Activated CD4-positive, alpha-beta T cell treated with anti-CD3 and anti-CD28 coated beads, Interleukin-2, Interleukin-6, amounts not matched to agents 100 ng/mL and 50 ng/mL, durations not matched to agents 16 hours and 8 hours (primary cell): ENCODE measurements at regions not wholly inside any gene's neighbourhood (a gene's known extent, or its start where the extent isn't known, plus 50 kb on each side); places are given as distances from the start of the nearest gene placed in this dataset.

Source experiments
- DNase-seq: peaks from one replicate; pipeline ENCODE4 v3.0.0-alpha.2; 2020

DNA sequence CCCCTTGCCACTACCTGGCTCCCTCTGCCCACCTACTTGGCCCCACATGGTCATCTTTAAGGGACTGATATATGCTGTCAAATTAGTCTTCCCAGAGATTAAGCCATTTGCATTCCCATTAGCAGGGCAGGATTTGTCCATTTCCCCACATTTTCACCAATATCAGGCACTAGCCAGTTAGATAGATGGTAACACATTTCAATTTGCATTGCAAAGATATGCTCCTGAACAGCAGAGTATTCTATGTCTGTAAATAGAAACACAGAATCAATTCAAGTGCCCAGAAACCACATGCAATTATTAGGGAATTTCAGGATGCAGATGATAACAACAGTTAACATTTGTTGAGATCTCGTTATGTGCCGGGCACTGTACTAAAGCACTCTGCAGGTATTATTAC, 92.6 kb upstream of the IL12B start:
- no peak for DNase-seq

DNA sequence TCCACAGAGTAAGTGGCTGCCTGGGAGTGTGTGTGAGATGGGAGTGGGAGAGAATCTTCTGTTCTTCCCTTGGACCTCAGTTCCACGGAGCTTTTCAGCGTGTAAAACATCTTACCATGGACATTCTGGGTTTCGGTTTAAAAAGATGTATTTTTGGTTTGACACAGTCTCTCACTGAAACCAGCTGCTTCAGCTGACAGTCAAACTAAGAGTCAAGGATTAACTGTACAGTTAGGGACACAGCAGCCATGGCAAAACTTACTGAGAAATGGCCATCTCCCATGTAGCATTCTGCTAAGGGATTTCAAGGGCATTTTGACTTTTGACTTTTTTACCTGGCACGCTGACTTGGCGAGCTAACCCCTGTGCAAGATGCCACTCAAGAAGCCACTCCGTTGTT, 93.8 kb upstream of the IL12B start:
- DNase-seq, result peak; percentile 19

DNA sequence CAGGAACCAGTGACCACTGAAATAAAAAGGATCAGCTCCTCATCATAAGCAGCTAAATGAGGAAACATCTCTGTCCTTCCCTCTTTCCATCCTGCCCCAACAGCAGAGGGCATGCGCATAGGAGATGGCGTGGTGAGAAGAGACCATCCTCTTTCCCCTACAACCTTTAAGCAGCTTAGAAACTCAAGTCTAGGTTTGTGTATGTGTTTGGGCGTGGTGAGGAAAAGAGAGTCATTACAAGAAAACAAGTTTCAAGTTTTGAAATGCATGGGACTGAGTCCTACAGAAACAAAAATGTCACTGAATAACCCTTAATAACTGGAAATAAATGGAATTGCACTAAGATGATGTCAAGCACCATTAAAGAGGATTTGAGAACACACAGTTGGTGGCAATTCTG, 96.4 kb upstream of the IL12B start:
- peak; percentile 52 for DNase-seq

DNA sequence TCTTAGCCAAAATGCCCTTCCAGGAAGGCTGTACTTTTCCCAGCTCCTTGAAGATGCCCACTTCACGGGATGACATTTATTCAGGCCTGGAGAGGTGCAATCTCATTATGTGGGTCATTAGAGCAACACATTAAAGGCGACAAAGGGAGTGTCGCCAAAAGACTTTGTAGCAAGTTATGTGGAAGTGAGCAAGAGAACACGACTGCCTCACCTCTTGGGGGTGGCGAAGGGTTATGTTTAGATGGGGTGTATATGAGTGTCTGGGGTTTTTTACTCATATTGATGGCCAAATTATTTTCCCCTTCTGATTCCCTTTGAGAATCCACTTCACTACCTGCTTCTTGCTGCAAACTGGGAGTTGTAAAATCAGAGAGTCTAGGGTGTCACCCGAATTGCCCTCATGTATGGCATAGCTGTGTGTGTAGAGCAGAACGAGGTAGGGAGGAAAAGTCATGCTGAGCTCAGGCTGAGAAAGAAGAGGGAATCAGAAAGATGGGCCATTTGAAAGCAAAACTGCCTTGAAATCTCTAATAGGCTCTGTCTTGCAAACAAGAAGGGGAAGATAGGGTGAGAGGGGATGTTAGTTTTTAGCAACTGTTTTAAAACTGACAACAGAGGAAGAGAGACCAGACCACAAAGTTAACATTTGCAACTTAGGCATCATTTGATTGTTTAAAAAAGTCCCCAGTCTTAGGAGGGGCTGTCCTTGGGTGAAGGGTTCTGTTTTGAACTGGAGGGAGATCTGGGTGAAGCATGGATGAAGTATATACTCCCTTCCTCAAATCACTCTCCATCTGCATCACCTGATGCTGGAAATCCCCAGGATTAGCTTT, 97.1 kb upstream of the IL12B start:
- DNase-seq, result peak; percentile 27

DNA sequence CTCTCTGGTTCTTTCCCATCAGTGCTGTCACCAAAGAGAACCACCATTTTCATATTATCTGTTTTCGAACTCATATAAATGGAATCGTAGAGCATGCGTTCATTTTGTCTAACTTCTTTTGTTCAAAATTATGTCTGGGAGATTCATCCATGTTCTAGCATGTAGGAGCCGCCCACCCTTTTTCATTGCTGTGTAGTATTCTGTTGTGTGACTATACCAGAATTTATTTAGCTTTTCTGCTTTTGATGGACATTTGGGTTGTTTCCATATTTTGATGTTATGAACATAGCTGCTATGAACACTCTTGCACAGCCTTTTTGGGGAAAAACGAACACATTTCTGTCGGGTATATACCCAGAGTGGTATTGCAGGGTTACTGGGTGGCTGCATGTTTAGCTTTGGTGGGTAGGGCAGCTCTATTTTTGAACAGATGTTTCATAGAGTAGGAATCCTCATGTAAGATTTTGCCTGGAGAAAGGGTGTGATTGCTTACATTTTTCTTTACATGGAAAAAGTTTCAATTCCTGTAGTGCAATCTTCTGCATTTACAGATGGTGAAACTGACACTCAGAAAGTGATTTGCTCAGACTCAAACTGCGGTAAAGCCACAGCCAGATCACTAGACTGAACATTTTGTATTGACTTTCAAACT, 100.2 kb upstream of the IL12B start:
- DNase-seq, result no peak

GRCh38 chr5:159435855-159436254, 105.6 kb upstream of the IL12B start:
- DNase-seq, result no peak

DNA sequence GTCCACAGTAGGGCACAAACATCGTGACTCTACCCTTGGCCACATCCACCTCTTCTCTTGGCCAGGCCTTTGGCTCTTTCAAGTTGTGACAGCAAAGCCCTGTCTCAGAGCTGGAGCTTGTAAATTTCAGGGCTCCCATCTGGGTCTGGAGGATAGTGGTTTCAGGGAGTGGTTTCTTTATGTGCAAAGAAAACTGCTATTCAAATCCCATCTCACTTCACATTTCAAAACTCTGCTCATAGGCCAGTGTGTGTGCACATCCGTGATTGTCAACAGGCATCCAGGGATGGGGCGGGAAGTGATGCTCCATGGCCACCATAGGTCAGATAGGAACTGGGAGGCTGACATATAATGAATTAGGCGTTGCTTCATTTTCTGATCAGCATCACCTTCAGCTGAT, 107.8 kb upstream of the IL12B start:
- DNase-seq, result no peak

DNA sequence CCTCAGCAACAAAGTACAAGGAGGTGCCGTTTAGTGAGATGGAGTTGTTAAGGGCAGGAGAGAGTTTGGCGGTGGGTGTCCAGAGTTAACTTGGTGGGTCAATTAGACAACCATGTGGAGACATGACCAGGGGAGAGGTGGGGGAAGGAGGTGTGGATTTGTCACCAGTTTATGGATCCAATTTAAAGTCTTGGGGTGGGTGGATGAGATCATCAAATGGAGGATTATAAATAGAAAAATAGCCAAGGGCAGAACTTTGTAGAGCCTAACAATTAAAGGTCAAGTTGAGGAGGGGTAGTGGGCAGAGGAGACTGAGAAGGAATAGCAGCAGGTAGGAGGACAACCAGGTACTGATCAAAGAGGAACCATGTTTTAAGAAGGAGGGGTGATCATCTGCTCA, 108.7 kb upstream of the IL12B start:
- no peak for DNase-seq

DNA sequence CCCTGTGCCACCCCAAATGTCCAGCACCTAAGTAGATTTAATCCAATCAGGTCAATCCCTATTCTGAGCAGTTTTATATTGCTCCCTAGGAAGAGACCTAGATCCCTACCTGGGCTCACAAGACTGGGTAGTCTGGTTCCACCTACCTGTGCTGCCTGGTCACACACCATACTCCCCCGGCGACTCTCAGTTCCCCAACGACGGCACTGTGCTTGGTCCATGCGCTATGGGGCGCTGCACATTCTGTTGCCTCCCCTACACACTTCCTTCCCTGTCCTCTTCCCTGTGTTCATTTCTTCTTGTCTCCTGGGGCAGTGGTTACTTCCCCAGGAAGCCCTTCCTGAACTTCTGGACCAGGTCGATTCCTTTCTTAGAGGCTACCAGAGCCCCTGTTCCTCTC, 109.9 kb upstream of the IL12B start:
- no peak for DNase-seq

GRCh38 chr5:159440968-159441367, 110.7 kb upstream of the IL12B start:
- DNase-seq, result no peak

- no peak for DNase-seq
Measured at GRCh38 chr5:159441441-159441840, 111.2 kb upstream of the IL12B start.

- no peak for DNase-seq
Measured at GRCh38 chr5:159442206-159442850, 112.0 kb upstream of the IL12B start.

GRCh38 chr5:159444441-159445082, 114.3 kb upstream of the IL12B start:
- DNase-seq, result peak; percentile 50

- DNase-seq, result no peak
Measured at GRCh38 chr5:159447116-159447515, 116.8 kb upstream of the IL12B start.

DNA sequence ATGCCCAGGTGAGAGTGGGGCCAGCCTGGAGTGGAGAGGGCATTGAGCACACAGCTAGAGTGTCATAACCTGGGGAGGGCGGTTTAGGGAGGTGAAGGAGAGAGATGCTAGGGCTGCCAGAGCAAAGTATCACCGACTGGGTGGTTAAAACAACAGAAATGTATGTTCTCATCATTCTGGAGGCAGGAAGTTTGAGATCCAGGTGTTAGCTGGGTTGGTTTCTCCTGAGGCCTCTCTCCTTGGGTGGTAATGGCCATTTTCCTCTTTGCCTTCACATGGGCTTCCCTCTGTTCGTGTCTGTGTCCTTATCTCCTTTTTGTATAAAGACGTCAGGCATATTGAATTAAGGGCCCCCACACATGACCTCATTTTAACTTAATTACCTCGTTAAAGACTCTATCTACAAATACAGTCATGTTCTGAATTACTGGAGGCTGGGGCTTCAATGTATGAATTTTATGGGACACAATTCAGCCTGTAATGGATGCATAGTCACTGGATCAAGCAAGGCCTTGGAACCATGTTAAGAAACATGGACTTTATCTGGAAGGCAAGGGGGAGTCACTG, 118.6 kb upstream of the IL12B start:
- DNase-seq, result no peak

GRCh38 chr5:159449925-159450324, 119.6 kb upstream of the IL12B start:
- DNase-seq, result no peak

- DNase-seq, result no peak
Measured at GRCh38 chr5:159450417-159450816, 120.1 kb upstream of the IL12B start.

GRCh38 chr5:159451197-159452052, 121.1 kb upstream of the IL12B start:
- DNase-seq, result no peak

DNA sequence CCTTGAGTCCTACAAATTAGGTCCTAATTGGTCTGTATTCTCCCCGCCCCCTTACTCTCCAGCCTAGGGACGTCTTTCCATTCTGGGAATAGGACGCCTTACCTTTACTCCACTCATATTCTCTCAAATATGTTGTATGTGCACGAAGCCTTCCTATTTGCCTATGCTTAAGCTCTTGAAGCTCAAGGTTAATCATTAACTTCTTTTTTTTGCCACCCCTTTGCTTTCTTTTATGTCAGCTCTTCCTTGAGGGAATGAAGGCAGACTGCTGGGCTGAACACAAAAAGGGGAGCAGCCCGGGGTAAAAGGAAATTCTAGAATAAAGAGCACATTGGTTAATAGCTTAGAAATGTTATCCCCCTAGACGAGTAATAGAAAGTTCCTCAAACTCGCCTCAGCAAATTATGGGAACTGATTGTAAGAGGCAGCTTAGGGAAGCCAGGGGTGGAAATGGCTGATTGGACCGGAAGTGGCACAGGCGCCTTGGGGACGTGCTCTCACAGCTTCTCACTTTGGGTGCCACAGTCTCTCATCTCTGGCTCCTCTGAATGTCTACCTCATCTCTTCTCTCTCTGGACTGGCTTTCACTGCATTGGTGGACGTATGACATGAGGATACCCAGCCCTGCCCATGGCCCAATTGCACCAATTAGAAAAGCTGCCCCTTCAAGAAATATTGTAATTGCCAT, 122.3 kb upstream of the IL12B start:
- no peak for DNase-seq

DNA sequence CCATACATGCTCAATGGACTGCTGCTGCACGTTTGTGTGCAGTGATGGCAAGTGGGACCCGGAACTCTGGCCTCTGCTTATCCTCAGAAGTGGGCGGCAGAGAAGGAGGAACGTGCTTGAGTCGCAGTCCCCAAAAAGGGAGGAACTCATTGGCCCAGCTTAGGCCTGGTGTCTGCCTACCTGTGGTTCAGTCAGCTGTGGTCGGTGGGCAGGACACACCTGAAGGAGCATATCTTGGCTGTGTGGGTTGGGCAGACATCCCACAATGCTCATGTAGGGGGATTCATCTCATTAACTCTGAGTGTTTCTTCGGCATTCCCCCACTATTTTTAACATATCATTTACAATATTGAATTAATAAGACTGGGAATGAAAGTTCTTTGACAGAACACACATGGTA, 122.9 kb upstream of the IL12B start:
- DNase-seq, result no peak

GRCh38 chr5:159456261-159456660, 126.0 kb upstream of the IL12B start:
- no peak for DNase-seq
